Astrocyte (in vitro differentiated cells and primary cell): ENCODE measurements at regions not wholly inside any gene's neighbourhood (a gene's known extent, or its start where the extent isn't known, plus 50 kb on each side); places are given as distances from the start of the nearest gene placed in this dataset.

Experiments used
- DNase-seq: peaks from one replicate; pipeline ENCODE4 v3.0.0-alpha.2; 2010; ENCODE audit warnings: low read depth
- FAIRE-seq: peaks from 2 replicates; lab custom pipeline; 2011; peaks lifted over from hg19 to GRCh38; lab: Jason Lieb, UNC
- H2AFZ ChIP-seq: 2 replicates; pipeline ENCODE4 v1.6.0; 2012; ENCODE audit warnings: low read depth, low read length, inconsistent platforms
- H3K27ac ChIP-seq: 2 replicates; pipeline ENCODE4 v1.5.1; 2011; ENCODE audit warnings: low read depth, low read length, inconsistent platforms
- H3K27me3 ChIP-seq: 2 replicates; pipeline ENCODE4 v1.6.0; 2011; ENCODE audit warnings: low read length, inconsistent platforms; ENCODE audit not compliant: insufficient read depth
- H3K36me3 ChIP-seq: 2 replicates; pipeline ENCODE4 v1.5.1; 2011; ENCODE audit warnings: low read length, inconsistent platforms; ENCODE audit not compliant: insufficient read depth
- H3K4me1 ChIP-seq: 2 replicates; pipeline ENCODE4 v1.5.1; 2011; ENCODE audit warnings: low read length, inconsistent platforms; ENCODE audit not compliant: insufficient read depth
- H3K4me2 ChIP-seq: 2 replicates; pipeline ENCODE4 v1.6.0; 2012; ENCODE audit warnings: low read length, inconsistent platforms
- H3K4me3 ChIP-seq: 2 replicates; pipeline ENCODE4 v1.5.1; 2011; ENCODE audit warnings: low read depth, mild to moderate bottlenecking, low read length, inconsistent platforms; ENCODE audit not compliant: insufficient read depth
- H3K79me2 ChIP-seq: 2 replicates; pipeline ENCODE4 v1.6.0; 2012; ENCODE audit warnings: mild to moderate bottlenecking, low read length, inconsistent platforms; ENCODE audit not compliant: insufficient read depth
- H3K9ac ChIP-seq: 2 replicates; pipeline ENCODE4 v1.6.0; 2012; ENCODE audit warnings: mild to moderate bottlenecking, low read length, inconsistent platforms
- H3K9me3 ChIP-seq: 2 replicates; pipeline ENCODE4 v1.5.1; 2012; ENCODE audit warnings: low read depth, mild to moderate bottlenecking, low read length, inconsistent platforms; ENCODE audit not compliant: insufficient read depth
- H4K20me1 ChIP-seq: 2 replicates; pipeline ENCODE4 v1.6.0; 2012; ENCODE audit warnings: low read length, inconsistent platforms; ENCODE audit not compliant: insufficient read depth
- H3K27ac Mint-ChIP-seq: one replicate; pipeline ENCODE4 v1.8.0; 2021; ENCODE audit warnings: mild to moderate bottlenecking, mixed read lengths; ENCODE audit not compliant: unreplicated experiment
- H3K27me3 Mint-ChIP-seq: one replicate; pipeline ENCODE4 v1.8.0; 2021; ENCODE audit warnings: low read depth, mixed read lengths; ENCODE audit not compliant: unreplicated experiment
- H3K36me3 Mint-ChIP-seq: one replicate; pipeline ENCODE4 v1.8.0; 2021; ENCODE audit warnings: low read depth, mixed read lengths; ENCODE audit not compliant: unreplicated experiment
- H3K4me1 Mint-ChIP-seq: one replicate; pipeline ENCODE4 v1.8.0; 2021; ENCODE audit warnings: low read depth, mixed read lengths; ENCODE audit not compliant: unreplicated experiment
- H3K4me3 Mint-ChIP-seq: one replicate; pipeline ENCODE4 v1.8.0; 2021; ENCODE audit warnings: mild to moderate bottlenecking, moderate library complexity, mixed read lengths; ENCODE audit not compliant: unreplicated experiment
- H3K9me3 Mint-ChIP-seq: one replicate; pipeline ENCODE4 v1.8.0; 2021; ENCODE audit warnings: mild to moderate bottlenecking, mixed read lengths; ENCODE audit not compliant: unreplicated experiment
- CTCF ChIP-seq: IDR thresholded peaks from 2 replicates; pipeline ENCODE4 v1.5.1; 2011; ENCODE audit warnings: low read depth, mild to moderate bottlenecking, inconsistent platforms, low read length, moderate library complexity; ENCODE audit not compliant: insufficient read depth
- EZH2 ChIP-seq: IDR thresholded peaks from 2 replicates; pipeline ENCODE4 v1.6.1; 2012; ENCODE audit warnings: mild to moderate bottlenecking, low read length, inconsistent platforms; ENCODE audit not compliant: insufficient read depth

- H3K4me3 Mint-ChIP-seq = no peak overlapping the region
- H3K9me3 ChIP-seq = no peaks in the 10 kb centered on the region
- no peaks in the 10 kb centered on the region for H3K27me3 Mint-ChIP-seq
- no peaks in the 10 kb centered on the region for H3K36me3 Mint-ChIP-seq
- no peak overlapping the region for H2AFZ ChIP-seq
- no peaks in the 10 kb centered on the region for H3K36me3 ChIP-seq
- H3K4me1 ChIP-seq = no peaks in the 10 kb centered on the region
- FAIRE-seq (no peak), DNase-seq (no peak)
- no peak overlapping the region for H3K4me2 ChIP-seq
- no peaks in the 10 kb centered on the region for H3K27me3 ChIP-seq
- H3K4me1 Mint-ChIP-seq = peaks cover 38% of the 10 kb centered on the region
- H3K4me3 ChIP-seq = no peak overlapping the region
- H3K27ac ChIP-seq = no peak overlapping the region
- TF ChIP-seq EZH2 = no peak
- TF ChIP-seq CTCF = no peak
- no peaks in the 10 kb centered on the region for H3K79me2 ChIP-seq
- no peaks in the 10 kb centered on the region for H4K20me1 ChIP-seq
- H3K9ac ChIP-seq = no peak overlapping the region
- no peak overlapping the region for H3K27ac Mint-ChIP-seq
- H3K9me3 Mint-ChIP-seq = no peaks in the 10 kb centered on the region
These were observed 93.7 kb downstream of the ELAPOR2 start for GRCh38 chr7:86965727-86966120.

- DNase-seq = no peak
- Mint-ChIP-seq H3K9me3 (peaks cover 1% of the 10 kb centered on the region), H3K4me1 (peaks cover 38% of the 10 kb centered on the region), H3K27me3 (no peaks in the 10 kb centered on the region), H3K27ac (no peak overlapping the region), H3K36me3 (no peaks in the 10 kb centered on the region), H3K4me3 (no peak overlapping the region)
- Histone ChIP-seq H3K4me1 (no peaks in the 10 kb centered on the region), H3K36me3 (no peaks in the 10 kb centered on the region), H3K79me2 (no peaks in the 10 kb centered on the region), H3K4me3 (no peak overlapping the region), H3K9me3 (no peaks in the 10 kb centered on the region), H3K4me2 (no peak overlapping the region), H4K20me1 (no peaks in the 10 kb centered on the region), H3K9ac (no peak overlapping the region), H2AFZ (no peak overlapping the region), H3K27ac (no peak overlapping the region), H3K27me3 (no peaks in the 10 kb centered on the region)
- no peak for TF ChIP-seq CTCF
- TF ChIP-seq EZH2 = no peak
- no peak for FAIRE-seq
These were observed 94.3 kb downstream of the ELAPOR2 start for GRCh38 chr7:86964973-86965726.

- Mint-ChIP-seq H3K4me1 (peaks cover 38% of the 10 kb centered on the region), H3K36me3 (no peaks in the 10 kb centered on the region), H3K27me3 (no peaks in the 10 kb centered on the region), H3K27ac (peak overlapping the region; percentile 88), H3K4me3 (peak overlapping the region; percentile 4), H3K9me3 (peaks cover 8% of the 10 kb centered on the region)
- TF ChIP-seq EZH2 (no peak), CTCF (no peak)
- FAIRE-seq = no peak
- Histone ChIP-seq H3K79me2 (no peaks in the 10 kb centered on the region), H3K27me3 (no peaks in the 10 kb centered on the region), H2AFZ (no peak overlapping the region), H4K20me1 (no peaks in the 10 kb centered on the region), H3K9ac (no peak overlapping the region), H3K9me3 (no peaks in the 10 kb centered on the region), H3K27ac (no peak overlapping the region), H3K4me3 (no peak overlapping the region), H3K4me2 (peak overlapping the region; percentile 47), H3K36me3 (no peaks in the 10 kb centered on the region), H3K4me1 (no peaks in the 10 kb centered on the region)
- DNase-seq = peak; percentile 6
These were observed 95.7 kb downstream of the ELAPOR2 start for GRCh38 chr7:86963599-86964230.
